ENCODE measurements at regions not wholly inside any gene's neighbourhood (a gene's known extent, or its start where the extent isn't known, plus 50 kb on each side); places are given as distances from the start of the nearest gene placed in this dataset.

- H3K4me3 ChIP-seq (ENCODE audit: control insufficient read depth, low read depth, low read length) = no peak overlapping the region
- no peak for DNase-seq (ENCODE audit: low read depth)
- TF ChIP-seq, protein P1, sequence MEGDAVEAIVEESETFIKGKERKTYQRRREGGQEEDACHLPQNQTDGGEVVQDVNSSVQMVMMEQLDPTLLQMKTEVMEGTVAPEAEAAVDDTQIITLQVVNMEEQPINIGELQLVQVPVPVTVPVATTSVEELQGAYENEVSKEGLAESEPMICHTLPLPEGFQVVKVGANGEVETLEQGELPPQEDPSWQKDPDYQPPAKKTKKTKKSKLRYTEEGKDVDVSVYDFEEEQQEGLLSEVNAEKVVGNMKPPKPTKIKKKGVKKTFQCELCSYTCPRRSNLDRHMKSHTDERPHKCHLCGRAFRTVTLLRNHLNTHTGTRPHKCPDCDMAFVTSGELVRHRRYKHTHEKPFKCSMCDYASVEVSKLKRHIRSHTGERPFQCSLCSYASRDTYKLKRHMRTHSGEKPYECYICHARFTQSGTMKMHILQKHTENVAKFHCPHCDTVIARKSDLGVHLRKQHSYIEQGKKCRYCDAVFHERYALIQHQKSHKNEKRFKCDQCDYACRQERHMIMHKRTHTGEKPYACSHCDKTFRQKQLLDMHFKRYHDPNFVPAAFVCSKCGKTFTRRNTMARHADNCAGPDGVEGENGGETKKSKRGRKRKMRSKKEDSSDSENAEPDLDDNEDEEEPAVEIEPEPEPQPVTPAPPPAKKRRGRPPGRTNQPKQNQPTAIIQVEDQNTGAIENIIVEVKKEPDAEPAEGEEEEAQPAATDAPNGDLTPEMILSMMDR (IDR thresholded peaks at IDR 0.05; ENCODE audit: control insufficient read depth, insufficient read depth, low read depth, low read length, missing control alignments) = no peak
These were observed 97.1 kb downstream of the MINAR1 start for GRCh38 chr15:79529157-79529785.

DNA sequence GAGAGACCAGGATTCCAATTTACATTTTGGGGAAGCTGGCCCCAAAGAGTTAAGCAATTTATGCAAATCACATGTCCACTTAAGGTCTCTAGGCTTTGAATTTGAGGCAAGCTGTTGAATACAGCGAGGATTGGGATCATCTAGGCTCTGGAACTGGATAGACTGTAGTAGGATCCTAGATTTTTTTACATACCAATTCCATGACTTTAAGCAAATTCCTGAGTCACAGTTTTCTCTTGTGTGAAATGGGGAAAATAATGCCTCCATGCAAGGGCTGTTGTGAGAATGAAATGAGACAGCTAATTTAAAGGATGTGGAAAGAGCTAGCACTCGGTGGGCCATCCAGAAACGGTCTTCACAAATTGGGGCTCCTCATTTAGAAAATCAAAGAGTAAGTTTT is 103.4 kb downstream of the MINAR1 start:
- DNase-seq (ENCODE audit: low read depth) = no peak
- TF ChIP-seq, protein P1 (IDR thresholded peaks at IDR 0.05; ENCODE audit: control insufficient read depth, insufficient read depth, low read depth, low read length, missing control alignments) = no peak
- no peak overlapping the region for H3K4me3 ChIP-seq (ENCODE audit: control insufficient read depth, low read depth, low read length)

GRCh38 chr15:79538527-79538926 is 106.4 kb downstream of the MINAR1 start:
- H3K4me3 ChIP-seq (ENCODE audit: control insufficient read depth, low read depth, low read length) = no peak overlapping the region
- TF ChIP-seq, protein P1 (IDR thresholded peaks at IDR 0.05; ENCODE audit: control insufficient read depth, insufficient read depth, low read depth, low read length, missing control alignments) = no peak
- no peak for DNase-seq (ENCODE audit: low read depth)

DNA sequence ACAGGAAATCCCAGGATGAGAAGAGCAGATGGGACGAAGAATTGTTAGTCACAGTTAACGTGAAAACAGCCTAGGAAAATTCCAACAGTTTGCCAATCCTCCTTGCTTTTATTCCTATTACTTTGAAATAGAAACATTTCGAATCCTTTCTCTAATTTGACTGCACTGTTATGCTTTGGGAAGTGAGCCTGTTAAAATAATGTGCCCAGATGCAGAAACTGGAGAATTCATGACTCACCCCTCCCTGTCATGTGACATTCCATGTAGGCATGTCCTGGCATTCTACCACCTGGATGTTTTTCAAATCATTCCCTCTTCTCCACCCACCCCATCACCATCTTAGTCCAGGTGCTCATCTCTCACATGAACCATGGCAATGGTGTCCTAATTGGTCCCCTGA is 107.3 kb downstream of the MINAR1 start:
- DNase-seq (ENCODE audit: low read depth) = no peak
- H3K4me3 ChIP-seq (ENCODE audit: control insufficient read depth, low read depth, low read length) = no peak overlapping the region
- TF ChIP-seq, protein P1 (IDR thresholded peaks at IDR 0.05; ENCODE audit: control insufficient read depth, insufficient read depth, low read depth, low read length, missing control alignments) = no peak

GRCh38 chr15:79540551-79540950 is 108.4 kb downstream of the MINAR1 start:
- DNase-seq (ENCODE audit: low read depth) = no peak
- H3K4me3 ChIP-seq (ENCODE audit: control insufficient read depth, low read depth, low read length) = no peak overlapping the region
- TF ChIP-seq, protein P1 (IDR thresholded peaks at IDR 0.05; ENCODE audit: control insufficient read depth, insufficient read depth, low read depth, low read length, missing control alignments) = no peak

- TF ChIP-seq, protein P1 (IDR thresholded peaks at IDR 0.05; ENCODE audit: control insufficient read depth, insufficient read depth, low read depth, low read length, missing control alignments) = no peak
- no peak for DNase-seq (ENCODE audit: low read depth)
- H3K4me3 ChIP-seq (ENCODE audit: control insufficient read depth, low read depth, low read length) = no peak overlapping the region
These were observed 109.1 kb downstream of the MINAR1 start for GRCh38 chr15:79541196-79541595.
